MCF 10A (cell line): ENCODE measurements at regions not wholly inside any gene's neighbourhood (a gene's known extent, or its start where the extent isn't known, plus 50 kb on each side); places are given as distances from the start of the nearest gene placed in this dataset.

Source experiments
- BruUV-seq: library from RNA; stranded (reverse); fragments of 400-500 nt; replicated peaks from 2 replicates; lab custom pipeline; 2021; lab: Mats Ljungman, UMichigan
- CTCF ChIA-PET: fragments of 300-600 bp; sonication (Branson Sonifier 250); formaldehyde crosslinking; extraction: SDS; loops from one replicate; lab custom pipeline; 2021; ENCODE audit warnings: antibody characterized with exemption, inconsistent platforms; lab: Yijun Ruan, JAX
- POLR2A ChIA-PET: fragments of 300-600, 350-650 bp; sonication (Branson Sonifier 250); formaldehyde crosslinking; extraction: SDS; loops from one replicate; lab custom pipeline; 2020; ENCODE audit warnings: antibody characterized with exemption, inconsistent platforms; lab: Yijun Ruan, JAX
- DNase-seq: peaks from one replicate; pipeline ENCODE4 v3.0.0-alpha.2; 2018; ENCODE audit not compliant: unreplicated experiment
- H3K27ac Mint-ChIP-seq: one replicate; pipeline ENCODE4 v1.8.0; 2022; ENCODE audit warnings: mild to moderate bottlenecking, low read depth, mixed read lengths; ENCODE audit not compliant: unreplicated experiment
- H3K27me3 Mint-ChIP-seq: one replicate; pipeline ENCODE4 v1.8.0; 2022; ENCODE audit warnings: mixed read lengths; ENCODE audit not compliant: insufficient read depth, unreplicated experiment
- H3K36me3 Mint-ChIP-seq: one replicate; pipeline ENCODE4 v1.8.0; 2022; ENCODE audit warnings: mild to moderate bottlenecking, moderate library complexity, mixed read lengths; ENCODE audit not compliant: insufficient read depth, unreplicated experiment
- H3K4me1 Mint-ChIP-seq: one replicate; pipeline ENCODE4 v1.8.0; 2022; ENCODE audit warnings: mixed read lengths; ENCODE audit not compliant: insufficient read depth, unreplicated experiment
- H3K4me3 Mint-ChIP-seq: one replicate; pipeline ENCODE4 v1.8.0; 2022; ENCODE audit warnings: mild to moderate bottlenecking, moderate library complexity, mixed read lengths; ENCODE audit not compliant: unreplicated experiment
- H3K9me3 Mint-ChIP-seq: one replicate; pipeline ENCODE4 v1.8.0; 2022; ENCODE audit warnings: mixed read lengths; ENCODE audit not compliant: unreplicated experiment
- CTCF ChIP-seq: fragments of 200-600 bp; IDR thresholded peaks from one replicate; pipeline ENCODE4 v1.8.0; 2022; ENCODE audit warnings: antibody characterized with exemption, mild to moderate bottlenecking; ENCODE audit not compliant: unreplicated experiment
- intact Hi-C: fragments of 100-400 bp; cut with micrococcal nuclease; formaldehyde crosslinking; loops from 2 replicates; pipeline ENCODE4 v1.14.1; 2022

- no peak overlapping the region for H3K4me3 Mint-ChIP-seq
- no peak for TF ChIP-seq CTCF
- peak; percentile 71 for DNase-seq
- no peaks in the 10 kb centered on the region for H3K9me3 Mint-ChIP-seq
- H3K27me3 Mint-ChIP-seq = no peaks in the 10 kb centered on the region
- H3K27ac Mint-ChIP-seq = no peak overlapping the region
- intact Hi-C loops = no loop called here
- POLR2A ChIA-PET = no interaction called here
- BruUV-seq = no TSS peak
- H3K36me3 Mint-ChIP-seq = no peaks in the 10 kb centered on the region
- H3K4me1 Mint-ChIP-seq = peaks cover 10% of the 10 kb centered on the region
- CTCF ChIA-PET = no interaction called here
Measured at GRCh38 chr10:62732841-62733653, 71.5 kb upstream of the ADO start.

GRCh38 chr10:62733654-62734293, 70.7 kb upstream of the ADO start:
- CTCF ChIA-PET = interaction anchor here (0.6 kb wide), 1 partner anchor 85 kb away, joined by 4 read pairs; no protein-coding TSS in a partner anchor
- POLR2A ChIA-PET = no interaction called here
- intact Hi-C loops = no loop called here
- BruUV-seq = no TSS peak
- Mint-ChIP-seq H3K36me3 (no peaks in the 10 kb centered on the region), H3K9me3 (no peaks in the 10 kb centered on the region), H3K4me3 (no peak overlapping the region), H3K27ac (no peak overlapping the region), H3K27me3 (no peaks in the 10 kb centered on the region), H3K4me1 (peaks cover 17% of the 10 kb centered on the region)
- no peak for TF ChIP-seq CTCF
- peak; percentile 50 for DNase-seq

- no peak overlapping the region for H3K27ac Mint-ChIP-seq
- H3K4me3 Mint-ChIP-seq = no peak overlapping the region
- ChIA-PET CTCF (no interaction called here), POLR2A (interaction anchor here (1.1 kb wide), 1 partner anchor 74 kb away, joined by 3 read pairs; no protein-coding TSS in a partner anchor)
- no peak for DNase-seq
- no peaks in the 10 kb centered on the region for H3K36me3 Mint-ChIP-seq
- BruUV-seq = no TSS peak
- H3K9me3 Mint-ChIP-seq = no peaks in the 10 kb centered on the region
- peaks cover 23% of the 10 kb centered on the region for H3K4me1 Mint-ChIP-seq
- no peaks in the 10 kb centered on the region for H3K27me3 Mint-ChIP-seq
- TF ChIP-seq CTCF = no peak
- intact Hi-C loops = no loop called here
Measured at GRCh38 chr10:62734781-62735463, 69.6 kb upstream of the ADO start.
